Heart left ventricle (tissue), 16 donors: ENCODE measurements at regions not wholly inside any gene's neighbourhood (a gene's known extent, or its start where the extent isn't known, plus 50 kb on each side); places are given as distances from the start of the nearest gene placed in this dataset.

Experiments
- ATAC-seq, 4 donors: fragments of 200-7000 bp; cut with Tn5 transposase; one replicate each; pipeline ENCODE4 v1.9.1; 2020 to 2022; ENCODE audit warnings: moderate library complexity in 4 of 4, mild to moderate bottlenecking in 3 of 4, moderate number of reproducible peaks in 1 of 4
- DNase-seq, 5 donors: peaks; one replicate each; pipeline ENCODE4 v3.0.0-alpha.2; 2020
- H3K27ac ChIP-seq, 12 donors: fragments of 200-600 bp; sonication (generic) in 4 of 12; one replicate each; pipeline versions ENCODE4 v1.5.0 to v1.8.0; 2016 to 2022; ENCODE audit warnings: mild to moderate bottlenecking in 2 of 12
- H3K27me3 ChIP-seq, 9 donors: fragments of 200-600 bp; sonication (generic) in 2 of 9; one replicate each; pipeline versions ENCODE4 v1.5.1 to v1.8.0; 2016 to 2022; ENCODE audit warnings: mild to moderate bottlenecking in 3 of 9
- H3K36me3 ChIP-seq, 9 donors: fragments of 200-600 bp; sonication (generic) in 2 of 9; one replicate each; pipeline versions ENCODE4 v1.5.0 to v1.8.0; 2018 to 2022; ENCODE audit warnings: mild to moderate bottlenecking in 2 of 9
- H3K4me1 ChIP-seq, 12 donors: fragments of 200-600 bp; sonication (generic) in 4 of 12; one replicate each; pipeline versions ENCODE4 v1.5.0 to v1.8.0; 2016 to 2022; ENCODE audit warnings: mild to moderate bottlenecking in 3 of 12
- H3K4me3 ChIP-seq, 12 donors: fragments of 200-600 bp; sonication (generic) in 4 of 12; one replicate each; pipeline versions ENCODE4 v1.5.0 to v1.8.0; 2017 to 2022; ENCODE audit warnings: mild to moderate bottlenecking in 9 of 12, moderate library complexity in 4 of 12
- H3K9me3 ChIP-seq, 12 donors: fragments of 200-600 bp; sonication (generic) in 4 of 12; one replicate each; pipeline versions ENCODE4 v1.5.0 to v1.8.0; 2016 to 2022; ENCODE audit warnings: mild to moderate bottlenecking in 1 of 12
- CTCF ChIP-seq, 12 donors: fragments of 200-600 bp; sonication (generic) in 4 of 12; IDR thresholded peaks; one replicate each; pipeline versions ENCODE4 v1.5.0 to v1.8.0; 2018 to 2022; ENCODE audit warnings: antibody characterized with exemption in 12 of 12, mild to moderate bottlenecking in 5 of 12
- POLR2A ChIP-seq, 2 donors: fragments of 450-650 bp; IDR thresholded peaks; one replicate each; pipeline ENCODE4 v1.6.1; 2017; ENCODE audit warnings: antibody characterized with exemption in 2 of 2, mild to moderate bottlenecking in 2 of 2, moderate library complexity in 2 of 2
- WGBS, 4 donors: extraction: QIAGEN DNeasy Blood & Tissue Kit in 2 of 4; methylation state at CpG; one replicate each; pipeline versions ENCODE4 v1.1.5 to v1.1.7; 2013 to 2018; 5-methylcytosine and 5-hydroxymethylcytosine counted together
- intact Hi-C, 10 donors: fragments of 100-400 bp; cut with DNase I; formaldehyde crosslinking; loops; one replicate each; pipeline versions ENCODE4 v1.11.1 to v1.14.2; 2022
- donor health status: ischemic (EF 13 %, LVEDD 7.1; RV severe dilation, severe dysfunction).
- donor health status: healthy with polysubstance abuse.
- donor health status: DM: no; HTN: yes; CAD: no.
- donor health status: DM: no; HTN: no; CAD: no.
- donor health status: ischemic (EF 25% LVEDD 6.9; RV normal size, moderate dysfunction).
- donor health status: ischemic (EF 25% LVEDD 5.7; RV mildly dilated, moderate dysfunction).
- donor health status: healthy.
- donor health status: DM: yes; HTN: yes; CAD: no.
- donor health status: ischemic (EF 35%, LVEDD 5.7; RV mildly dilated, moderate dysfunction).
- donor health status: nonischemic (EF 11% LVEDD 7.7; RV severe dilation, severe dysfunction).
- donor health status: DM: yes; HTN: yes; CAD: no.
- donor health status: PGD.
- donor health status: ischemic (EF 29% LVEDD 5.4; RV normal size, mild dysfunction).
- donor health status: nonischemic (EF 23%, LVEDD 6.1; RV moderate dilation, normal function).

- peaks cover 0 to 15% (median 8%) of the 10 kb centered on the region in 12 donors for H3K9me3 ChIP-seq
- no peaks in the 10 kb centered on the region for H3K36me3 ChIP-seq
- 84 to 93% (median 87%) methylated on average over 16 to 17 of the region's 17 CpGs for WGBS, 4 donors
- no peak for TF ChIP-seq POLR2A (IDR thresholded peaks at IDR 0.05)
- TF ChIP-seq CTCF (IDR thresholded peaks at IDR 0.05), result no peak
- no peak overlapping the region for H3K4me3 ChIP-seq
- H3K4me1 ChIP-seq, result no peaks in the 10 kb centered on the region
- DNase-seq (no peak), ATAC-seq (peak in 1 of 4 donors; percentile 18)
- no peak overlapping the region for H3K27ac ChIP-seq
- intact Hi-C loops, result no loop called here
- peaks cover 0 to 4% (median 0%) of the 10 kb centered on the region in 9 donors for H3K27me3 ChIP-seq
These were observed 228.3 kb upstream of the IRX4 start for GRCh38 chr5:2110934-2111462.

- Histone ChIP-seq H3K4me1 (no peaks in the 10 kb centered on the region), H3K9me3 (peaks cover 0 to 18% (median 9%) of the 10 kb centered on the region in 12 donors), H3K27me3 (peaks cover 0 to 4% (median 0%) of the 10 kb centered on the region in 9 donors), H3K27ac (no peak overlapping the region), H3K4me3 (no peak overlapping the region), H3K36me3 (no peaks in the 10 kb centered on the region)
- WGBS, 4 donors, result 82 to 84% (median 82%) methylated on average over 19 of the region's 19 CpGs
- intact Hi-C loops, result no loop called here
- DNase-seq (no peak), ATAC-seq (peak in 1 of 4 donors; percentile 39)
- TF ChIP-seq CTCF (IDR thresholded peaks at IDR 0.05), result no peak
- no peak for TF ChIP-seq POLR2A (IDR thresholded peaks at IDR 0.05)
These were observed 227.6 kb upstream of the IRX4 start for GRCh38 chr5:2110137-2110933.

GRCh38 chr5:2109566-2109965, 226.8 kb upstream of the IRX4 start:
- no peak for ATAC-seq
- H3K9me3 ChIP-seq, result peaks cover 0 to 18% (median 9%) of the 10 kb centered on the region in 12 donors
- intact Hi-C loops, result no loop called here
- WGBS, 4 donors, result 71 to 75% (median 73%) methylated on average over 5 of the region's 5 CpGs
- H3K27me3 ChIP-seq, result peaks cover 0 to 4% (median 0%) of the 10 kb centered on the region in 9 donors
- no peaks in the 10 kb centered on the region for H3K4me1 ChIP-seq
- TF ChIP-seq POLR2A (IDR thresholded peaks at IDR 0.05) (no peak), CTCF (IDR thresholded peaks at IDR 0.05) (no peak)
- no peak overlapping the region for H3K4me3 ChIP-seq
- no peak overlapping the region for H3K27ac ChIP-seq
- no peak for DNase-seq
- H3K36me3 ChIP-seq, result no peaks in the 10 kb centered on the region

- no peaks in the 10 kb centered on the region for H3K4me1 ChIP-seq
- intact Hi-C loops, result no loop called here
- peaks cover 0 to 4% (median 0%) of the 10 kb centered on the region in 9 donors for H3K27me3 ChIP-seq
- DNase-seq (no peak), ATAC-seq (no peak)
- no peak overlapping the region for H3K4me3 ChIP-seq
- no peaks in the 10 kb centered on the region for H3K36me3 ChIP-seq
- peaks cover 0 to 18% (median 9%) of the 10 kb centered on the region in 12 donors for H3K9me3 ChIP-seq
- WGBS, 4 donors, result 82 to 88% (median 86%) methylated on average over 2 of the region's 2 CpGs
- no peak for TF ChIP-seq POLR2A (IDR thresholded peaks at IDR 0.05)
- TF ChIP-seq CTCF (IDR thresholded peaks at IDR 0.05), result no peak
- H3K27ac ChIP-seq, result no peak overlapping the region
These were observed 224.0 kb upstream of the IRX4 start for GRCh38 chr5:2106721-2107120.
